Muscle layer of duodenum (tissue), 2 donors: ENCODE measurements at regions not wholly inside any gene's neighbourhood (a gene's known extent, or its start where the extent isn't known, plus 50 kb on each side); places are given as distances from the start of the nearest gene placed in this dataset.

Experiments
- H3K27ac ChIP-seq: one replicate; pipeline ENCODE4 v1.7.0; 2013; ENCODE audit warnings: mild to moderate bottlenecking, low read length
- H3K27me3 ChIP-seq: one replicate; pipeline ENCODE4 v1.7.0; 2013; ENCODE audit warnings: low read depth, mild to moderate bottlenecking, control low read depth, low read length
- H3K36me3 ChIP-seq, 2 donors: one replicate each; pipeline ENCODE4 v1.7.0; 2013; ENCODE audit warnings: low read length in 2 of 2, control low read depth in 1 of 2, mild to moderate bottlenecking in 1 of 2; ENCODE audit not compliant: insufficient read depth in 2 of 2, control insufficient read depth in 1 of 2
- H3K4me1 ChIP-seq, 2 donors: one replicate each; pipeline ENCODE4 v1.7.0; 2013; ENCODE audit warnings: low read length in 2 of 2, mild to moderate bottlenecking in 2 of 2, control low read depth in 1 of 2, moderate library complexity in 1 of 2; ENCODE audit not compliant: insufficient read depth in 2 of 2, control insufficient read depth in 1 of 2
- H3K4me3 ChIP-seq, 2 donors: one replicate each; pipeline ENCODE4 v1.7.0; 2013; ENCODE audit warnings: low read length in 2 of 2, low read depth in 1 of 2, mild to moderate bottlenecking in 1 of 2
- H3K9me3 ChIP-seq, 2 donors: one replicate each; pipeline ENCODE4 v1.7.0; 2013; ENCODE audit warnings: low read length in 2 of 2, control low read depth in 1 of 2, mild to moderate bottlenecking in 1 of 2; ENCODE audit not compliant: control insufficient read depth in 1 of 2
- donor health status: healthy.

GRCh38 chr18:22606563-22607283 lies 189.0 kb upstream of the CTAGE1 start:
- Histone ChIP-seq H3K27me3 (no peaks in the 10 kb centered on the region), H3K4me1 (peaks cover 0 to 21% of the 10 kb centered on the region in 2 donors), H3K36me3 (no peaks in the 10 kb centered on the region), H3K4me3 (no peak overlapping the region), H3K27ac (no peak overlapping the region), H3K9me3 (no peaks in the 10 kb centered on the region)

- Histone ChIP-seq H3K4me1 (peaks cover 0 to 21% of the 10 kb centered on the region in 2 donors), H3K27me3 (no peaks in the 10 kb centered on the region), H3K36me3 (no peaks in the 10 kb centered on the region), H3K27ac (peak overlapping the region; percentile 71), H3K4me3 (no peak overlapping the region), H3K9me3 (no peaks in the 10 kb centered on the region)
These were observed 189.5 kb upstream of the CTAGE1 start for GRCh38 chr18:22607284-22607635.

GRCh38 chr18:22608847-22609246 lies 191.1 kb upstream of the CTAGE1 start:
- Histone ChIP-seq H3K36me3 (no peaks in the 10 kb centered on the region), H3K27ac (peak overlapping the region; percentile 43), H3K4me3 (no peak overlapping the region), H3K27me3 (no peaks in the 10 kb centered on the region), H3K4me1 (peaks cover 0 to 21% of the 10 kb centered on the region in 2 donors), H3K9me3 (no peaks in the 10 kb centered on the region)

- peaks cover 0 to 21% of the 10 kb centered on the region in 2 donors for H3K4me1 ChIP-seq
- H3K27ac ChIP-seq: peak overlapping the region; percentile 43
- H3K36me3 ChIP-seq: no peaks in the 10 kb centered on the region
- no peak overlapping the region for H3K4me3 ChIP-seq
- H3K27me3 ChIP-seq: no peaks in the 10 kb centered on the region
- no peaks in the 10 kb centered on the region for H3K9me3 ChIP-seq
These were observed 191.9 kb upstream of the CTAGE1 start for GRCh38 chr18:22609642-22610041.

GRCh38 chr18:22613058-22613690 lies 195.5 kb upstream of the CTAGE1 start:
- Histone ChIP-seq H3K36me3 (no peaks in the 10 kb centered on the region), H3K4me1 (peaks cover 0 to 18% of the 10 kb centered on the region in 2 donors), H3K27me3 (no peaks in the 10 kb centered on the region), H3K9me3 (no peaks in the 10 kb centered on the region), H3K4me3 (no peak overlapping the region), H3K27ac (no peak overlapping the region)

- no peaks in the 10 kb centered on the region for H3K9me3 ChIP-seq
- H3K27me3 ChIP-seq: no peaks in the 10 kb centered on the region
- H3K36me3 ChIP-seq: no peaks in the 10 kb centered on the region
- no peak overlapping the region for H3K4me3 ChIP-seq
- H3K27ac ChIP-seq: no peak overlapping the region
- H3K4me1 ChIP-seq: peaks cover 0 to 14% of the 10 kb centered on the region in 2 donors
These were observed 196.1 kb upstream of the CTAGE1 start for GRCh38 chr18:22613788-22614187.

GRCh38 chr18:22623513-22623912 lies 205.8 kb upstream of the CTAGE1 start:
- H3K36me3 ChIP-seq: no peaks in the 10 kb centered on the region
- no peak overlapping the region for H3K27ac ChIP-seq
- no peak overlapping the region for H3K4me3 ChIP-seq
- no peaks in the 10 kb centered on the region for H3K27me3 ChIP-seq
- H3K9me3 ChIP-seq: no peaks in the 10 kb centered on the region
- no peaks in the 10 kb centered on the region for H3K4me1 ChIP-seq

GRCh38 chr18:22624176-22624575 lies 206.5 kb upstream of the CTAGE1 start:
- H3K27me3 ChIP-seq: no peaks in the 10 kb centered on the region
- no peaks in the 10 kb centered on the region for H3K36me3 ChIP-seq
- H3K4me1 ChIP-seq: no peaks in the 10 kb centered on the region
- no peak overlapping the region for H3K4me3 ChIP-seq
- no peaks in the 10 kb centered on the region for H3K9me3 ChIP-seq
- H3K27ac ChIP-seq: no peak overlapping the region

- Histone ChIP-seq H3K27ac (no peak overlapping the region), H3K27me3 (no peaks in the 10 kb centered on the region), H3K9me3 (peaks cover 0 to under 1% of the 10 kb centered on the region in 2 donors), H3K4me1 (no peaks in the 10 kb centered on the region), H3K36me3 (no peaks in the 10 kb centered on the region), H3K4me3 (no peak overlapping the region)
These were observed 207.7 kb upstream of the CTAGE1 start for GRCh38 chr18:22625406-22625805.

GRCh38 chr18:22626771-22627170 lies 209.1 kb upstream of the CTAGE1 start:
- no peak overlapping the region for H3K4me3 ChIP-seq
- H3K9me3 ChIP-seq: peaks cover 0 to 2% of the 10 kb centered on the region in 2 donors
- no peaks in the 10 kb centered on the region for H3K27me3 ChIP-seq
- no peak overlapping the region for H3K27ac ChIP-seq
- H3K4me1 ChIP-seq: no peaks in the 10 kb centered on the region
- H3K36me3 ChIP-seq: no peaks in the 10 kb centered on the region

- Histone ChIP-seq H3K27ac (no peak overlapping the region), H3K36me3 (no peaks in the 10 kb centered on the region), H3K4me1 (no peaks in the 10 kb centered on the region), H3K27me3 (no peaks in the 10 kb centered on the region), H3K9me3 (peaks cover 0 to 2% of the 10 kb centered on the region in 2 donors), H3K4me3 (no peak overlapping the region)
These were observed 209.8 kb upstream of the CTAGE1 start for GRCh38 chr18:22627506-22627905.
